ENCODE measurements at regions not wholly inside any gene's neighbourhood (a gene's known extent, or its start where the extent isn't known, plus 50 kb on each side); places are given as distances from the start of the nearest gene placed in this dataset.

GRCh38 chr20:12316794-12317193 is 399.1 kb downstream of the BTBD3 start:
- Mint-ChIP-seq H3K4me1 (ENCODE audit: low read depth) (peaks cover 32% of the 10 kb centered on the region), H3K36me3 (ENCODE audit: insufficient read depth) (no peaks in the 10 kb centered on the region), H3K27ac (peak overlapping the region; percentile 14), H3K27me3 (no peaks in the 10 kb centered on the region), H3K9me3 (ENCODE audit: low read depth) (no peaks in the 10 kb centered on the region), H3K4me3 (ENCODE audit: low read depth) (no peak overlapping the region)
- TF ChIP-seq, protein P1, sequence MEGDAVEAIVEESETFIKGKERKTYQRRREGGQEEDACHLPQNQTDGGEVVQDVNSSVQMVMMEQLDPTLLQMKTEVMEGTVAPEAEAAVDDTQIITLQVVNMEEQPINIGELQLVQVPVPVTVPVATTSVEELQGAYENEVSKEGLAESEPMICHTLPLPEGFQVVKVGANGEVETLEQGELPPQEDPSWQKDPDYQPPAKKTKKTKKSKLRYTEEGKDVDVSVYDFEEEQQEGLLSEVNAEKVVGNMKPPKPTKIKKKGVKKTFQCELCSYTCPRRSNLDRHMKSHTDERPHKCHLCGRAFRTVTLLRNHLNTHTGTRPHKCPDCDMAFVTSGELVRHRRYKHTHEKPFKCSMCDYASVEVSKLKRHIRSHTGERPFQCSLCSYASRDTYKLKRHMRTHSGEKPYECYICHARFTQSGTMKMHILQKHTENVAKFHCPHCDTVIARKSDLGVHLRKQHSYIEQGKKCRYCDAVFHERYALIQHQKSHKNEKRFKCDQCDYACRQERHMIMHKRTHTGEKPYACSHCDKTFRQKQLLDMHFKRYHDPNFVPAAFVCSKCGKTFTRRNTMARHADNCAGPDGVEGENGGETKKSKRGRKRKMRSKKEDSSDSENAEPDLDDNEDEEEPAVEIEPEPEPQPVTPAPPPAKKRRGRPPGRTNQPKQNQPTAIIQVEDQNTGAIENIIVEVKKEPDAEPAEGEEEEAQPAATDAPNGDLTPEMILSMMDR (IDR thresholded peaks at IDR 0.05; ENCODE audit: unreplicated experiment) = no peak
- no peak for DNase-seq (ENCODE audit: low spot score, unreplicated experiment)

DNA sequence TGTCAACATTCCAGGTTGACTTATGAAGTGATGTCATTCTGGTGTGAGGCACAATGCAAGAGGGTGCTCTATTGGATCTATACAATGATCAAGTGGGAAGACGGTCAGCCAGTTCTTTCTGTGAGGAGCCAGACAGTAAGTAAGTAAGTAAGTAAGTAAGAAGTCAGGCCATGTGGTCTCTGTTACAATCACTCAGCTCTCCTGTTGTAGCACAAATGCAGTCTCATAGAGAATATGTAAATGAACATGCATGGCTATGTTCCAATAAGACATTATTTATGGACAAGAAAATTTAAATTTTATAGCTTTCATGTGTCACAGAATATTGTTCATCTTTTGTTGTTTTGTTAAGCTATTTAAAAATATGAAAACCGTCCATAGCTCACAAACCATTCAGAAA is 399.7 kb downstream of the BTBD3 start:
- Mint-ChIP-seq H3K9me3 (ENCODE audit: low read depth) (no peaks in the 10 kb centered on the region), H3K27ac (no peak overlapping the region), H3K27me3 (no peaks in the 10 kb centered on the region), H3K36me3 (ENCODE audit: insufficient read depth) (no peaks in the 10 kb centered on the region), H3K4me3 (ENCODE audit: low read depth) (peak overlapping the region; percentile 46), H3K4me1 (ENCODE audit: low read depth) (peaks cover 32% of the 10 kb centered on the region)
- TF ChIP-seq, protein P1 (IDR thresholded peaks at IDR 0.05; ENCODE audit: unreplicated experiment) = no peak
- no peak for DNase-seq (ENCODE audit: low spot score, unreplicated experiment)

GRCh38 chr20:12318043-12318442 is 400.4 kb downstream of the BTBD3 start:
- DNase-seq (ENCODE audit: low spot score, unreplicated experiment) = no peak
- H3K36me3 Mint-ChIP-seq (ENCODE audit: insufficient read depth) = no peaks in the 10 kb centered on the region
- TF ChIP-seq, protein P1 (IDR thresholded peaks at IDR 0.05; ENCODE audit: unreplicated experiment) = no peak
- no peaks in the 10 kb centered on the region for H3K9me3 Mint-ChIP-seq (ENCODE audit: low read depth)
- peaks cover 32% of the 10 kb centered on the region for H3K4me1 Mint-ChIP-seq (ENCODE audit: low read depth)
- H3K27ac Mint-ChIP-seq = peak overlapping the region; percentile 89
- H3K4me3 Mint-ChIP-seq (ENCODE audit: low read depth) = peak overlapping the region; percentile 42
- no peaks in the 10 kb centered on the region for H3K27me3 Mint-ChIP-seq

- Mint-ChIP-seq H3K9me3 (ENCODE audit: low read depth) (no peaks in the 10 kb centered on the region), H3K27ac (no peak overlapping the region), H3K27me3 (no peaks in the 10 kb centered on the region)
Observed at GRCh38 chr20:12321736-12322135, 404.0 kb downstream of the BTBD3 start.

GRCh38 chr20:12327205-12327604 is 409.5 kb downstream of the BTBD3 start:
- H3K4me1 Mint-ChIP-seq (ENCODE audit: low read depth) = no peaks in the 10 kb centered on the region
- H3K4me3 Mint-ChIP-seq (ENCODE audit: low read depth) = no peak overlapping the region
- H3K27me3 Mint-ChIP-seq = no peaks in the 10 kb centered on the region
- H3K9me3 Mint-ChIP-seq (ENCODE audit: low read depth) = peaks cover 14% of the 10 kb centered on the region
- TF ChIP-seq, protein P1 (IDR thresholded peaks at IDR 0.05; ENCODE audit: unreplicated experiment) = no peak
- no peak overlapping the region for H3K27ac Mint-ChIP-seq
- no peaks in the 10 kb centered on the region for H3K36me3 Mint-ChIP-seq (ENCODE audit: insufficient read depth)
- no peak for DNase-seq (ENCODE audit: low spot score, unreplicated experiment)

More at GRCh38 chr20:12321736-12322135, 404.0 kb downstream of the BTBD3 start:
- TF ChIP-seq, protein P1 (IDR thresholded peaks at IDR 0.05; ENCODE audit: unreplicated experiment) = no peak
- Mint-ChIP-seq H3K36me3 (ENCODE audit: insufficient read depth) (no peaks in the 10 kb centered on the region), H3K4me3 (ENCODE audit: low read depth) (no peak overlapping the region), H3K4me1 (ENCODE audit: low read depth) (peaks cover 17% of the 10 kb centered on the region)
- no peak for DNase-seq (ENCODE audit: low spot score, unreplicated experiment)

Measured in progenitor cell of endocrine pancreas (in vitro differentiated cells).